ENCODE measurements at regions not wholly inside any gene's neighbourhood (a gene's known extent, or its start where the extent isn't known, plus 50 kb on each side); places are given as distances from the start of the nearest gene placed in this dataset.
"Not testable (repeated sequence)": the region's sequence is repeated elsewhere in the genome, so short reads cannot be mapped to it uniquely, and the experiment has no call there.

GRCh38 chr5:179457612-179458011, 92.7 kb upstream of the RUFY1 start:
- H3K4me3 ChIP-seq (ENCODE audit: insufficient read depth, low read depth, low read length): no peak overlapping the region
- no peaks in the 10 kb centered on the region for H3K27me3 ChIP-seq (ENCODE audit: control insufficient read depth, insufficient read depth, low read length, poor library complexity, severe bottlenecking)
- no peaks in the 10 kb centered on the region for H3K4me1 ChIP-seq (ENCODE audit: control insufficient read depth, insufficient read depth, low read length)
- peaks cover 4% of the 10 kb centered on the region for H3K9me3 ChIP-seq (ENCODE audit: control insufficient read depth, low read length)
- WGBS, 2 experiments: 92% methylated on average over 8 of the region's 8 CpGs
- H3K27ac ChIP-seq (ENCODE audit: insufficient read depth, low read depth, low read length, poor library complexity, severe bottlenecking): no peak overlapping the region
- no peaks in the 10 kb centered on the region for H3K36me3 ChIP-seq (ENCODE audit: control insufficient read depth, insufficient read depth, low read length)

- not testable (repeated sequence) for H3K36me3 ChIP-seq (ENCODE audit: control insufficient read depth, insufficient read depth, low read length)
- 94% methylated on average over 11 of the region's 15 CpGs for WGBS, 2 experiments
These were observed 94.3 kb upstream of the RUFY1 start for GRCh38 chr5:179456075-179456474.

GRCh38 chr5:179455320-179455719, 95.0 kb upstream of the RUFY1 start:
- 92 to 93% methylated on average over 15 of the region's 15 CpGs for WGBS, 2 experiments

More at GRCh38 chr5:179456075-179456474, 94.3 kb upstream of the RUFY1 start:
- H3K9me3 ChIP-seq (ENCODE audit: control insufficient read depth, low read length); H3K4me3 ChIP-seq (ENCODE audit: insufficient read depth, low read depth, low read length); H3K4me1 ChIP-seq (ENCODE audit: control insufficient read depth, insufficient read depth, low read length); H3K27ac ChIP-seq (ENCODE audit: insufficient read depth, low read depth, low read length, poor library complexity, severe bottlenecking); H3K27me3 ChIP-seq (ENCODE audit: control insufficient read depth, insufficient read depth, low read length, poor library complexity, severe bottlenecking): not testable (repeated sequence)

GRCh38 chr5:179454356-179454755, 96.0 kb upstream of the RUFY1 start:
- H3K4me3 ChIP-seq (ENCODE audit: insufficient read depth, low read depth, low read length): no peak overlapping the region
- WGBS, 2 experiments: 88 to 89% methylated on average over 9 of the region's 9 CpGs
- H3K9me3 ChIP-seq (ENCODE audit: control insufficient read depth, low read length): peaks cover 4% of the 10 kb centered on the region
- no peaks in the 10 kb centered on the region for H3K4me1 ChIP-seq (ENCODE audit: control insufficient read depth, insufficient read depth, low read length)
- no peak overlapping the region for H3K27ac ChIP-seq (ENCODE audit: insufficient read depth, low read depth, low read length, poor library complexity, severe bottlenecking)
- H3K36me3 ChIP-seq (ENCODE audit: control insufficient read depth, insufficient read depth, low read length): no peaks in the 10 kb centered on the region
- no peaks in the 10 kb centered on the region for H3K27me3 ChIP-seq (ENCODE audit: control insufficient read depth, insufficient read depth, low read length, poor library complexity, severe bottlenecking)

More at GRCh38 chr5:179455320-179455719, 95.0 kb upstream of the RUFY1 start:
- Histone ChIP-seq H3K36me3 (ENCODE audit: control insufficient read depth, insufficient read depth, low read length) (no peaks in the 10 kb centered on the region), H3K27me3 (ENCODE audit: control insufficient read depth, insufficient read depth, low read length, poor library complexity, severe bottlenecking) (no peaks in the 10 kb centered on the region), H3K9me3 (ENCODE audit: control insufficient read depth, low read length) (peaks cover 4% of the 10 kb centered on the region), H3K4me3 (ENCODE audit: insufficient read depth, low read depth, low read length) (no peak overlapping the region), H3K27ac (ENCODE audit: insufficient read depth, low read depth, low read length, poor library complexity, severe bottlenecking) (no peak overlapping the region), H3K4me1 (ENCODE audit: control insufficient read depth, insufficient read depth, low read length) (no peaks in the 10 kb centered on the region)

GRCh38 chr5:179453616-179454015, 96.7 kb upstream of the RUFY1 start:
- WGBS, 2 experiments: 85 to 87% methylated on average over 7 of the region's 7 CpGs

GRCh38 chr5:179452356-179453230, 97.8 kb upstream of the RUFY1 start:
- H3K4me3 ChIP-seq (ENCODE audit: insufficient read depth, low read depth, low read length): no peak overlapping the region
- no peaks in the 10 kb centered on the region for H3K27me3 ChIP-seq (ENCODE audit: control insufficient read depth, insufficient read depth, low read length, poor library complexity, severe bottlenecking)
- no peaks in the 10 kb centered on the region for H3K4me1 ChIP-seq (ENCODE audit: control insufficient read depth, insufficient read depth, low read length)
- WGBS, 2 experiments: 86 to 87% methylated on average over 19 of the region's 20 CpGs
- no peak overlapping the region for H3K27ac ChIP-seq (ENCODE audit: insufficient read depth, low read depth, low read length, poor library complexity, severe bottlenecking)
- no peaks in the 10 kb centered on the region for H3K36me3 ChIP-seq (ENCODE audit: control insufficient read depth, insufficient read depth, low read length)
- H3K9me3 ChIP-seq (ENCODE audit: control insufficient read depth, low read length): peaks cover 4% of the 10 kb centered on the region

More at GRCh38 chr5:179453616-179454015, 96.7 kb upstream of the RUFY1 start:
- Histone ChIP-seq H3K9me3 (ENCODE audit: control insufficient read depth, low read length) (peaks cover 4% of the 10 kb centered on the region), H3K4me3 (ENCODE audit: insufficient read depth, low read depth, low read length) (no peak overlapping the region), H3K27ac (ENCODE audit: insufficient read depth, low read depth, low read length, poor library complexity, severe bottlenecking) (no peak overlapping the region), H3K27me3 (ENCODE audit: control insufficient read depth, insufficient read depth, low read length, poor library complexity, severe bottlenecking) (no peaks in the 10 kb centered on the region), H3K4me1 (ENCODE audit: control insufficient read depth, insufficient read depth, low read length) (no peaks in the 10 kb centered on the region), H3K36me3 (ENCODE audit: control insufficient read depth, insufficient read depth, low read length) (no peaks in the 10 kb centered on the region)

- Histone ChIP-seq H3K4me3 (ENCODE audit: insufficient read depth, low read depth, low read length) (no peak overlapping the region), H3K36me3 (ENCODE audit: control insufficient read depth, insufficient read depth, low read length) (no peaks in the 10 kb centered on the region), H3K27ac (ENCODE audit: insufficient read depth, low read depth, low read length, poor library complexity, severe bottlenecking) (no peak overlapping the region), H3K4me1 (ENCODE audit: control insufficient read depth, insufficient read depth, low read length) (no peaks in the 10 kb centered on the region), H3K27me3 (ENCODE audit: control insufficient read depth, insufficient read depth, low read length, poor library complexity, severe bottlenecking) (no peaks in the 10 kb centered on the region), H3K9me3 (ENCODE audit: control insufficient read depth, low read length) (peaks cover 4% of the 10 kb centered on the region)
- 86 to 90% methylated on average over 4 of the region's 4 CpGs for WGBS, 2 experiments
These were observed 98.5 kb upstream of the RUFY1 start for GRCh38 chr5:179451828-179452196.

- Histone ChIP-seq H3K9me3 (ENCODE audit: control insufficient read depth, low read length) (peaks cover 1% of the 10 kb centered on the region), H3K27ac (ENCODE audit: insufficient read depth, low read depth, low read length, poor library complexity, severe bottlenecking) (no peak overlapping the region), H3K4me3 (ENCODE audit: insufficient read depth, low read depth, low read length) (no peak overlapping the region), H3K27me3 (ENCODE audit: control insufficient read depth, insufficient read depth, low read length, poor library complexity, severe bottlenecking) (no peaks in the 10 kb centered on the region), H3K36me3 (ENCODE audit: control insufficient read depth, insufficient read depth, low read length) (no peaks in the 10 kb centered on the region), H3K4me1 (ENCODE audit: control insufficient read depth, insufficient read depth, low read length) (no peaks in the 10 kb centered on the region)
- 93 to 94% methylated on average over 15 of the region's 15 CpGs for WGBS, 2 experiments
These were observed 99.1 kb upstream of the RUFY1 start for GRCh38 chr5:179451114-179451827.

- 88% methylated on average over 4 of the region's 4 CpGs for WGBS, 2 experiments
- not testable (repeated sequence) for H3K27me3 ChIP-seq (ENCODE audit: control insufficient read depth, insufficient read depth, low read length, poor library complexity, severe bottlenecking); H3K36me3 ChIP-seq (ENCODE audit: control insufficient read depth, insufficient read depth, low read length); H3K27ac ChIP-seq (ENCODE audit: insufficient read depth, low read depth, low read length, poor library complexity, severe bottlenecking); H3K9me3 ChIP-seq (ENCODE audit: control insufficient read depth, low read length); H3K4me3 ChIP-seq (ENCODE audit: insufficient read depth, low read depth, low read length); H3K4me1 ChIP-seq (ENCODE audit: control insufficient read depth, insufficient read depth, low read length)
These were observed 100.4 kb upstream of the RUFY1 start for GRCh38 chr5:179449950-179450349.

GRCh38 chr5:179448282-179448681, 102.1 kb upstream of the RUFY1 start:
- no CpG with 5 or more reads among the region's 11 CpGs for WGBS, 2 experiments
- not testable (repeated sequence) for H3K27me3 ChIP-seq (ENCODE audit: control insufficient read depth, insufficient read depth, low read length, poor library complexity, severe bottlenecking); H3K27ac ChIP-seq (ENCODE audit: insufficient read depth, low read depth, low read length, poor library complexity, severe bottlenecking); H3K9me3 ChIP-seq (ENCODE audit: control insufficient read depth, low read length); H3K36me3 ChIP-seq (ENCODE audit: control insufficient read depth, insufficient read depth, low read length); H3K4me3 ChIP-seq (ENCODE audit: insufficient read depth, low read depth, low read length); H3K4me1 ChIP-seq (ENCODE audit: control insufficient read depth, insufficient read depth, low read length)
